ENCODE measurements at regions not wholly inside any gene's neighbourhood (a gene's known extent, or its start where the extent isn't known, plus 50 kb on each side); places are given as distances from the start of the nearest gene placed in this dataset.

GRCh38 chr4:151922306-151922705 lies 161.5 kb upstream of the GATB start:
- Histone ChIP-seq H4K20me1 (ENCODE audit: low read length) (no peaks in the 10 kb centered on the region), H3K9ac (ENCODE audit: low read length) (peak overlapping the region; percentile 29; the same call in 1 of the 2 replicates), H3K9me2 (replicated peaks; ENCODE audit: low read length) (no peaks in the 10 kb centered on the region), H3K27me3 (ENCODE audit: low read length) (no peaks in the 10 kb centered on the region), H3K36me3 (ENCODE audit: low read depth, low read length) (no peaks in the 10 kb centered on the region), H3K79me2 (ENCODE audit: low read length) (no peaks in the 10 kb centered on the region), H3K9me3 (ENCODE audit: low read length) (no peaks in the 10 kb centered on the region), H3K4me3 (ENCODE audit: low read length) (no peak overlapping the region), H2AFZ (ENCODE audit: low read length) (no peak overlapping the region), H3K4me2 (ENCODE audit: low read length) (no peak overlapping the region), H3F3A (ENCODE audit: low read length, unreplicated experiment) (peaks cover 4% of the 10 kb centered on the region), H3K27ac (ENCODE audit: low read length) (peak overlapping the region; percentile 96), H3K4me1 (ENCODE audit: insufficient read depth, low read length) (peaks cover 25% of the 10 kb centered on the region)
- POLR2A ChIA-PET (ENCODE audit: unreplicated experiment) = no interaction called here
- intact Hi-C loops (cut with micrococcal nuclease) = loop anchor here (2.0 to 10.0 kb wide), 3 partner anchors 88 to 182 kb away; no protein-coding TSS in a partner anchor
- DNase-seq (peak; percentile 55), ATAC-seq (peak; percentile 28)
- TF ChIP-seq, protein P1, sequence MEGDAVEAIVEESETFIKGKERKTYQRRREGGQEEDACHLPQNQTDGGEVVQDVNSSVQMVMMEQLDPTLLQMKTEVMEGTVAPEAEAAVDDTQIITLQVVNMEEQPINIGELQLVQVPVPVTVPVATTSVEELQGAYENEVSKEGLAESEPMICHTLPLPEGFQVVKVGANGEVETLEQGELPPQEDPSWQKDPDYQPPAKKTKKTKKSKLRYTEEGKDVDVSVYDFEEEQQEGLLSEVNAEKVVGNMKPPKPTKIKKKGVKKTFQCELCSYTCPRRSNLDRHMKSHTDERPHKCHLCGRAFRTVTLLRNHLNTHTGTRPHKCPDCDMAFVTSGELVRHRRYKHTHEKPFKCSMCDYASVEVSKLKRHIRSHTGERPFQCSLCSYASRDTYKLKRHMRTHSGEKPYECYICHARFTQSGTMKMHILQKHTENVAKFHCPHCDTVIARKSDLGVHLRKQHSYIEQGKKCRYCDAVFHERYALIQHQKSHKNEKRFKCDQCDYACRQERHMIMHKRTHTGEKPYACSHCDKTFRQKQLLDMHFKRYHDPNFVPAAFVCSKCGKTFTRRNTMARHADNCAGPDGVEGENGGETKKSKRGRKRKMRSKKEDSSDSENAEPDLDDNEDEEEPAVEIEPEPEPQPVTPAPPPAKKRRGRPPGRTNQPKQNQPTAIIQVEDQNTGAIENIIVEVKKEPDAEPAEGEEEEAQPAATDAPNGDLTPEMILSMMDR (conservative IDR thresholded peaks at IDR 0.05; ENCODE audit: low read depth, low read length) = no peak
- TF ChIP-seq EZH2phosphoT487 (IDR thresholded peaks at IDR 0.05; ENCODE audit: borderline replicate concordance, low read length) (no peak), EZH2 (IDR thresholded peaks at IDR 0.05; ENCODE audit: low read length, unreplicated experiment) (no peak)
- CTCF ChIA-PET = no interaction called here
- no TSS peak for BruUV-seq (replicated peaks)

- TF ChIP-seq EZH2phosphoT487 (IDR thresholded peaks at IDR 0.05; ENCODE audit: borderline replicate concordance, low read length) (no peak), EZH2 (IDR thresholded peaks at IDR 0.05; ENCODE audit: low read length, unreplicated experiment) (no peak)
- TF ChIP-seq, protein P1 (conservative IDR thresholded peaks at IDR 0.05; ENCODE audit: low read depth, low read length) = no peak
- H2AFZ ChIP-seq (ENCODE audit: low read length) = no peak overlapping the region
- ATAC-seq (peak; percentile 88), DNase-seq (peak; percentile 85)
- no peaks in the 10 kb centered on the region for H3K36me3 ChIP-seq (ENCODE audit: low read depth, low read length)
- CTCF ChIA-PET = no interaction called here
- no peak overlapping the region for H3K4me3 ChIP-seq (ENCODE audit: low read length)
- peaks cover 4% of the 10 kb centered on the region for H3F3A ChIP-seq (ENCODE audit: low read length, unreplicated experiment)
- no TSS peak for BruUV-seq (replicated peaks)
- POLR2A ChIA-PET (ENCODE audit: unreplicated experiment) = no interaction called here
- intact Hi-C loops (cut with micrococcal nuclease) = loop anchor here (2.0 to 10.0 kb wide), 3 partner anchors 89 to 183 kb away; no protein-coding TSS in a partner anchor
- H4K20me1 ChIP-seq (ENCODE audit: low read length) = no peaks in the 10 kb centered on the region
- H3K9me2 ChIP-seq (replicated peaks; ENCODE audit: low read length) = no peaks in the 10 kb centered on the region
- H3K4me1 ChIP-seq (ENCODE audit: insufficient read depth, low read length) = peaks cover 25% of the 10 kb centered on the region
- H3K9ac ChIP-seq (ENCODE audit: low read length) = peak overlapping the region; percentile 63
- peak overlapping the region; percentile 65 for H3K4me2 ChIP-seq (ENCODE audit: low read length)
- no peaks in the 10 kb centered on the region for H3K27me3 ChIP-seq (ENCODE audit: low read length)
- H3K27ac ChIP-seq (ENCODE audit: low read length) = peak overlapping the region; percentile 96
- no peaks in the 10 kb centered on the region for H3K9me3 ChIP-seq (ENCODE audit: low read length)
- no peaks in the 10 kb centered on the region for H3K79me2 ChIP-seq (ENCODE audit: low read length)
These were observed 161.0 kb upstream of the GATB start for GRCh38 chr4:151921811-151922210.

- Histone ChIP-seq H3K9ac (ENCODE audit: low read length) (peak overlapping the region; percentile 63), H3K27ac (ENCODE audit: low read length) (peak overlapping the region; percentile 96), H3K4me2 (ENCODE audit: low read length) (peak overlapping the region; percentile 65), H3K27me3 (ENCODE audit: low read length) (no peaks in the 10 kb centered on the region), H4K20me1 (ENCODE audit: low read length) (no peaks in the 10 kb centered on the region), H2AFZ (ENCODE audit: low read length) (no peak overlapping the region), H3K9me3 (ENCODE audit: low read length) (no peaks in the 10 kb centered on the region), H3K4me3 (ENCODE audit: low read length) (no peak overlapping the region), H3K4me1 (ENCODE audit: insufficient read depth, low read length) (peaks cover 25% of the 10 kb centered on the region), H3K36me3 (ENCODE audit: low read depth, low read length) (no peaks in the 10 kb centered on the region), H3F3A (ENCODE audit: low read length, unreplicated experiment) (peaks cover 4% of the 10 kb centered on the region), H3K9me2 (replicated peaks; ENCODE audit: low read length) (no peaks in the 10 kb centered on the region), H3K79me2 (ENCODE audit: low read length) (no peaks in the 10 kb centered on the region)
- ChIA-PET CTCF (no interaction called here), POLR2A (ENCODE audit: unreplicated experiment) (no interaction called here)
- TF ChIP-seq EZH2 (IDR thresholded peaks at IDR 0.05; ENCODE audit: low read length, unreplicated experiment) (no peak), EZH2phosphoT487 (IDR thresholded peaks at IDR 0.05; ENCODE audit: borderline replicate concordance, low read length) (no peak)
- TF ChIP-seq, protein P1 (conservative IDR thresholded peaks at IDR 0.05; ENCODE audit: low read depth, low read length) = no peak
- ATAC-seq (peak; percentile 48), DNase-seq (peak; percentile 41)
- intact Hi-C loops (cut with micrococcal nuclease) = loop anchor here (5.0 to 10.0 kb wide), 2 partner anchors 124 to 183 kb away; no protein-coding TSS in a partner anchor
- TSS peak; percentile 55 for BruUV-seq (replicated peaks)
These were observed 160.6 kb upstream of the GATB start for GRCh38 chr4:151921386-151921785.

Measured in PC-3 (cell line).